Posterior vena cava (tissue), 2 donors: ENCODE measurements at regions not wholly inside any gene's neighbourhood (a gene's known extent, or its start where the extent isn't known, plus 50 kb on each side); places are given as distances from the start of the nearest gene placed in this dataset.
A peak's percentile ranks its signal among the peaks of the same experiment; 100 is the strongest.

Experiments used
- DNase-seq: peaks from one replicate; pipeline ENCODE4 v3.0.0-alpha.2; 2020; ENCODE audit warnings: low spot score
- intact Hi-C, 2 donors: fragments of 100-400 bp; cut with DNase I; formaldehyde crosslinking; loops; one replicate each; pipeline versions ENCODE4 v1.14.1 to v1.14.2; 2022 to 2023
- donor health status: DM: yes; HTN: yes; CAD: no.
- donor health status: DM: yes; HTN: yes; CAD: no.

GRCh38 chr14:101037021-101037817, 133.7 kb upstream of the RTL1 start:
- intact Hi-C loops: no loop called here
- DNase-seq: peak; percentile 59

DNA sequence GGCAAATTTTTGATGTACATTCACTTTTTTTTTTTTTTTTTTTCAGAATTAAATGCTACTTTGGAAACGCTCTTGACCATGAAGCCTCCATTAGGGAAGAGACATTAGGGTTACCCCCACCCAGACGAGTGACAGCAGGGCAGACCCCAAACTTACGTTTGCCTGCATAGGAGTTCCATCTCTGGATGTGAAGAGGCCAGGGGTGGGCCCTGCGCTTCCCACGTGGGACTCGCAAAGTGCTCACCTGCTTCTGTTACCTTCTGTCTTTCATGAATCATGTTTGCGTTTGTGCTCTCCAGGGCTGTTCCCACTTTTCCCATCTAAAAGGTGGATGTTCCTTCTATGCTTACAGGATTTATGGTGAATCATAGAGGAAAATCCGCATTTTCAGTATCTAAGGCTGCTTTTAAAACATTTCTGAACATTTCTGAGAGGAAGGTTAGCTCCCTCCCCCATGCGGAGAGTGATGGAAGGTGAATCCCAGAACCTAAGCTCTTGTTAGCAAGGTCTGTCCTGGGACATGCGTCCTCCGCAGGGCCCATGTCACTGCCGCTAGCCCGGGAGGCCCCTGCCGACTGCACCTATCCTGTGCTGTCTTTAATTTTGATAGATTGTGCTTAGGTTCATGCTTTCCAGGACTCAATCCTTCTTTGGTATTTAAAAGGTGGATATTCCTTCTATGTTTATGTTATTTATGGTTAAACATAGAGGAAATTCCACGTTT, 135.7 kb upstream of the RTL1 start:
- peak; percentile 58 for DNase-seq
- intact Hi-C loops: no loop called here

GRCh38 chr14:101039755-101040138, 136.2 kb upstream of the RTL1 start:
- DNase-seq: peak; percentile 31
- intact Hi-C loops: no loop called here

DNA sequence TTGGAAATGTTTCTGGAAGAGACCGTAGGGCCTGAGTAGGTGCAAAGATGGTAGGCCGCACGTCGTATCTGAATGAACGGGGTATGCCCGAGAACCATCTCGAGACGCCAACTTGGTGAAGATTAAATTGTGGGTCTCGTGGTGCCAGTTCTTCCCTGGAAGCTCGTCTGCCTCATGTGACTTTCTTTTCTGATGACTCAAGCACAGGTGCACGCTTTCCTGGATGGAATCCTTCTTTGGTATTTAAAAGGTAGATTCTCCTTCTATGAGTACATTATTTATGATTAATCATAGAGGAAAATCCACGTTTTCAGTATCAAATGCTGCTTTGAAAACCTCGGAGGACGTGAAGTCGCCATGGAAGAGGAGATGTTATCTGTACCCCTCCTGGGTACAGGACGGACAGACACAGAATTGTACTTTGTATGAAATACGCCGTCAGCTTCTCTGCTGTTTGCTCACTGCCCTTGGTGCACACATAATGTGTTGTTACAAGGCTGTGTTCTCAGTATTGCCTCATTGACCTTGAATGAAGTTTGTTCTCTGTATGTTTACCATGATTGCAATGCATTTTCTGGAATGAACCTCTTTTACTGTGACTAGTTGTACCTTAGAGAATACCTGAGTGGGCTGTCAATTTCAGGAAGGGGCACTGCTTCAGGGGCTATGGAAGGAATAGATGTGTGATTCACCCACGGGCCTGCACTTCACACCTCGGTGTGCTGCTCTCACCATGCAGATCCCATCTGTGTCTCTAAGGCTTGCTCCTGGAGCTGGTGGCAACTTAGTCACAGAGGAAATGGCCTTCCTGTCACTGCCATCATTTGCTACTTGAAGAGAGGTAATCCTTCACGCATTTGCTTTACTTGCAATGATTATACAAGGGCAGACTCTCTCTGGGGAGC, 137.3 kb upstream of the RTL1 start:
- DNase-seq: peak; percentile 31
- intact Hi-C loops: no loop called here

GRCh38 chr14:101043891-101044290, 140.4 kb upstream of the RTL1 start:
- intact Hi-C loops: no loop called here
- DNase-seq: no peak

DNA sequence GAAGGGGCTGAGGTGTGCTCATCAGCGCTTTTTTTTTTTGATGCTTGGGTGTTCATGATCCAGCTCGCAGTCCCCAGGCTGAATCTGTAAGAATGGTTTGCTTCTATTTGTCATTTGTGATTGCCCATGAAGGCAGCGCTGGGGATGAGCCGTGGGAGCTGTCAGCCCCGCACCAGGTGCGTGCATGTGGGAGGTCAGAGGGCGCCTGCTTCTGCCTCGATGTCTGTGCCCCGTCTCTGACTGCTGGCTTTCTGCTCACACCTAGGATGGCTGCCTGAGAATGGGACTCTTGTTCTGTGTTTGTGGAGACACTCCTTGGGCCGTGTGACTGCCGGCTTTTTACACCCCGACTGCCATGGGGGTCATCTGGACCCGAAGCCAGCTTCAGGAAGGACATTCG, 141.2 kb upstream of the RTL1 start:
- intact Hi-C loops: no loop called here
- no peak for DNase-seq

DNA sequence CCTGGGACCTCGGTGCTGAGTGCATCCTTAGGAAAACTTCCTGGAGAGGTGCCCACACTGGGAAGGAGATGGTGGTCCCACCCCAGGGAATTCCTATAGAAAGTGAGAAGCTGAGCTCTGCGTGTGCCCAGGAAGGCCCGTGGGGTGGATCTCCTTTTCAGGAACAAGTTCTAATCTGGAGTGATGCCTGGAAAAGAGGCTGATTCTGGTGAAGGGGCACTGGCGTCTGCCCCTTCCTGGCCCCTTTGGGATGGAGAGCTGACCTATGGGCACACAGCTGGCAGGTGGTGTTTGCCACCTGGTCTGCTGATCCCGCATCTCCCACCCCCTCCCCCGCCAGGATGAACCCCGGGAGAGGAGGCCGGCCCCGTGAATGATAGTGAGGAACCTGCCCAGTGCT, 142.0 kb upstream of the RTL1 start:
- intact Hi-C loops: no loop called here
- DNase-seq: no peak

DNA sequence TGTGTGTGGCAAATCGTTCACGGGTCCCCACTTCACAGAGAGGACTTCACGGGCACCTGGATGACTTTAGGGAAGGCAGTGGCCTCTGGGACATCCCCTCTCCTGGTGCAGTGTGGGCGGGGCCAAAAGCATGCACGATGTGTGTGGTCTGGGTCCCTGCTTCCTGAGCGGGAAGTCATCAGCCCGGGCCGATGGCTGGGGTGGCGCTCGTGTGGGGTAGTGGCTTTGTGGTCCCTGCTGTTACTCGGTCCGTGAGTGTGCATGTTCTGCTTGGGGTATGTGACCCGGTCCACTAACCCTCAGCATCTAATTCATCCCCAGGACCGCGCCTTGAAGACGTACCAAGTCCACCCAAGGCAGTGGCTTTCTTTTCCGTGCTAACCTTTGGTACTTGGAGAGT, 142.5 kb upstream of the RTL1 start:
- intact Hi-C loops: no loop called here
- DNase-seq: no peak

DNA sequence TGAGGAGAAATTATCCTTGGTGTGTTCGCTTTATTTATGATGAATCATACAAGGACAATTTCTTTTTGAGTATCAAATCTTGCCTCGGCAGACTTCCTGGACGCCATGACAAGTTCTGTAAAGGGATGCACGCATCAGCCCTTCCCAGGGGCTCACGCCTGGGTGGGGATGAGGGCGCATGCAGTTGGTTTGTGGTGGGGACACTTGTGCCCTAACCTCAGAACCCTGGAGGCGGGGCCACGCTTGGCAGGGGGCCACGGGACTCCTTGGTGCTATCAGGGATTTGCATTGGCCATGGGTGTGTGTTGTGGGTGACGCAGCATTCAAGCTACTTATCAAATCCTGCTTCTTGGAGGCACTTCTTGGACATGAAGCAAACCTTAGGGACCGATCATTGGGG, 143.8 kb upstream of the RTL1 start:
- DNase-seq: no peak
- intact Hi-C loops: no loop called here

DNA sequence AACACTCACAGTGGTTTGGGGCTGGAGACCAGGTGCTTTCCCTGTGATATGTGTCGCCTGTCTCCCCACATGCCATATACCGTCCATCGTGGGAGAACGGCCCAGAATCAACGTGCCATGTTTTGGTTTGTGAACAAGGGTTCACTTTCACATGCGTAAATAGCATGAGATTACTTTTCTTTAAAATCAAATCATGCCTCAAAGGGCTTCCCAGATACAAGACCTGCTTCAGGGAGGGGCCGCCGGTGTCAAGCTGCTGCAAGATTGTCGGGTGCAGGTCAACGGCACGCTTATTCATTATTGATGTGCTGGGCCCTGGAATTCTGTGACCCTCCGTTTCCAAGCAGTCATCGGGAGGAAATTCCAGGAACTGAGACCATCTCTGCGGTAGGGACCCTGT, 145.2 kb upstream of the RTL1 start:
- intact Hi-C loops: no loop called here
- DNase-seq: no peak

GRCh38 chr14:101049511-101049910, 146.0 kb upstream of the RTL1 start:
- no peak for DNase-seq
- intact Hi-C loops: no loop called here

- intact Hi-C loops: no loop called here
- no peak for DNase-seq
Measured at GRCh38 chr14:101049942-101050341, 146.4 kb upstream of the RTL1 start.

GRCh38 chr14:101050901-101051490, 147.5 kb upstream of the RTL1 start:
- intact Hi-C loops: no loop called here
- DNase-seq: no peak

- DNase-seq: peak; percentile 66
- intact Hi-C loops: no loop called here
Measured at GRCh38 chr14:101054671-101055070, 151.1 kb upstream of the RTL1 start.

DNA sequence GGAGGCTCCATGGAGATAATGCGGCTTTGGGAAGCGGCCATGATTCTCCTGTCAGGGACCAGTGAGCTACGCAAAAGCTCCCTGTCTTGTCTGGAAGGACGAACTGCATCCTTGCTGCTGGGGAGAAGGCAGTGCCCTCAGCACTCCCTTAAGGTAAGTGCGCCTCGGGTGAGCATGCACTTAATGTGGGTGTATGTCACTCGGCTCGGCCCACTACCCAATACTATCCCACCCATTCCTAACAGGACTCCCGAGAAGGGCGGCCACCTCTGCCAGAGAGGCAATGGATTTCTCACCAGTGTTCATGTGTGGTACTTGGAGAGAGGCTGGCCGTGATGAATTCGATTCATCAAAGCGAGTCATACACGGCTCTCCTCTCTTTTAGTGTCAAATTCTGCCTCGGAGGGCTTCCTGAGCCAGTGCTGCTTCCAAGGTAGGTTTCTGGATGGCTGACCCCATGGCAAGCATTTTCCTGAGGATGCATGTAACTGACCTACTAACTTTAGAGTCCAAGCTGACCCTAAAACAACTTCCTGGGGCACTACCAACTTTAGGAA, 151.7 kb upstream of the RTL1 start:
- DNase-seq: peak; percentile 66
- intact Hi-C loops: no loop called here

- intact Hi-C loops: no loop called here
- peak; percentile 66 for DNase-seq
Measured at GRCh38 chr14:101055776-101056374, 152.4 kb upstream of the RTL1 start.

- intact Hi-C loops: no loop called here
- peak; percentile 1 for DNase-seq
Measured at GRCh38 chr14:101056446-101056845, 152.9 kb upstream of the RTL1 start.

- no peak for DNase-seq
- intact Hi-C loops: no loop called here
Measured at GRCh38 chr14:101057394-101057793, 153.9 kb upstream of the RTL1 start.

DNA sequence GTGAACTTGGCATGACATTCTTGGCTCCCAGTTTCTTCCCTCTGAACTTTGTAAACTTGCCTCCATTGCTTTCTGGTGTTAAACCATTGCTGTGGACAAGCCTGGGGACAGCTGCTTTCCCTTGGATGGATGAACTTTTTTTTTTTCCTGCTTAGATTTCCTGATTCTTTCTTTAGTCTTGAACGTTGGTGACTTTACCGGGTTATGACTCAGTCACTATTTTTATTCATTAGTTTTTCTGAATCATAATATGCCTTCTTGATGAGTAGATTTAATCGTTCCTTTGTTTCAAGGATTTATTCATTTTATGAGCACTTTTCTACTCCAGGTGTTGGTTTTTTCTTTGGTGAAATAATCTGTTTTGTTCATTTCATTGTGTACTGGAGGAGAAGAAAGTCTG, 155.0 kb upstream of the RTL1 start:
- DNase-seq: no peak
- intact Hi-C loops: no loop called here
